MM.1S (cell line): ENCODE measurements at regions not wholly inside any gene's neighbourhood (a gene's known extent, or its start where the extent isn't known, plus 50 kb on each side); places are given as distances from the start of the nearest gene placed in this dataset.

ENCODE experiments used
- DNase-seq: peaks from one replicate; pipeline ENCODE4 v3.0.0-alpha.2; 2015
- H2AFZ ChIP-seq: fragments of 300-600 bp; sonication (generic); 2 replicates; pipeline ENCODE4 v1.6.0; 2016; ENCODE audit warnings: antibody characterized with exemption, low read length
- H3F3A ChIP-seq: fragments of 300-600 bp; sonication (generic); 2 replicates; pipeline ENCODE4 v1.6.1; 2016; ENCODE audit warnings: mild to moderate bottlenecking, antibody characterized with exemption, low read length, moderate library complexity, mixed read lengths; ENCODE audit not compliant: insufficient read depth
- H3K27ac ChIP-seq: fragments of 300-600 bp; sonication (generic); 2 replicates; pipeline ENCODE4 v1.5.1; 2016; ENCODE audit warnings: mild to moderate bottlenecking, low read length
- H3K27me3 ChIP-seq: fragments of 300-600 bp; sonication (generic); replicated peaks from 2 replicates; pipeline ENCODE4 v1.6.0; 2016; ENCODE audit warnings: low read length; ENCODE audit not compliant: insufficient read depth
- H3K36me3 ChIP-seq: fragments of 300-600 bp; sonication (generic); replicated peaks from 2 replicates; pipeline ENCODE4 v1.6.1; 2016; ENCODE audit warnings: mild to moderate bottlenecking, low read length, mixed read lengths; ENCODE audit not compliant: insufficient read depth
- H3K4me1 ChIP-seq: fragments of 300-600 bp; sonication (generic); 2 replicates; pipeline ENCODE4 v1.6.1; 2016; ENCODE audit warnings: low read length, mixed read lengths
- H3K4me2 ChIP-seq: fragments of 300-600 bp; sonication (generic); 2 replicates; pipeline ENCODE4 v1.6.0; 2016; ENCODE audit warnings: low read depth, low read length
- H3K4me3 ChIP-seq: fragments of 300-600 bp; sonication (generic); 2 replicates; pipeline ENCODE4 v1.5.1; 2016; ENCODE audit warnings: low read length, mixed read lengths
- H3K79me2 ChIP-seq: fragments of 300-600 bp; sonication (generic); 2 replicates; pipeline ENCODE4 v1.6.1; 2016; ENCODE audit warnings: mixed run types, low read length, mixed read lengths
- H3K9ac ChIP-seq: fragments of 300-600 bp; sonication (generic); 2 replicates; pipeline ENCODE4 v1.6.1; 2016; ENCODE audit warnings: low read length, mixed read lengths
- H3K9me2 ChIP-seq: fragments of 300-600 bp; sonication (generic); replicated peaks from 2 replicates; pipeline ENCODE4 v1.6.1; 2016; ENCODE audit warnings: mild to moderate bottlenecking, low read length, mixed read lengths; ENCODE audit not compliant: insufficient read depth
- H3K9me3 ChIP-seq: fragments of 300-600 bp; sonication (generic); replicated peaks from 2 replicates; pipeline ENCODE4 v1.6.1; 2016; ENCODE audit warnings: mild to moderate bottlenecking, low read length, mixed read lengths; ENCODE audit not compliant: insufficient read depth
- H4K20me1 ChIP-seq: fragments of 300-600 bp; sonication (generic); 2 replicates; pipeline ENCODE4 v1.6.1; 2016; ENCODE audit warnings: mild to moderate bottlenecking, low read length, moderate library complexity, mixed read lengths; ENCODE audit not compliant: insufficient read depth
- EZH2 ChIP-seq: fragments of 300-600 bp; sonication (generic); optimal IDR thresholded peaks from 2 replicates; pipeline ENCODE3; 2017; ENCODE audit warnings: low read depth, mild to moderate bottlenecking, antibody characterized with exemption, low read length, mixed read lengths
- EZH2phosphoT487 ChIP-seq: fragments of 300-600 bp; sonication (generic); IDR thresholded peaks from 2 replicates; pipeline ENCODE4 v1.6.1; 2018; ENCODE audit warnings: antibody characterized with exemption, low read length
- TF ChIP-seq, protein P1 (sequence below): fragments of 300-600 bp; sonication (generic); IDR thresholded peaks from 2 replicates; pipeline ENCODE4 v1.5.1; 2016; ENCODE audit warnings: antibody characterized with exemption, low read length, mixed read lengths

DNA sequence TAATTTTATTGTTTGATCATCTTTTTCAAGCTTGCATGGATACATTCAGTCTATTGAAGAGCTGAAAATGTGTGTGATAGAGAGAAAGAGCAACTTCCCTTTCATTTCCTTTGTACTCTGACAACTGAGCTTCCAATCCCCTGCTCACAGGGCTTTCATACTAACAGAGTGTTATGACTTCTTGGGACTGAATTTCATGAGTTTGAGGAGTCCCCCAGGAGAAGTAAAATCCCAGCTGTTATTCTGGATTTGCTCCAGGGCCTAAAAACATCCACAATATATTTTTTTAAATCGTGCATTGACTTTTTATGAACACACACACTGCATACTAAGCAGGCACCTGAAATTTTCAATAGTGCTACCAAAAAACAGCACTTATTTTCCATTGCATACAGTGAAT, 195.8 kb upstream of the CAND1 start:
- no peaks in the 10 kb centered on the region for H4K20me1 ChIP-seq
- H3F3A ChIP-seq = no peaks in the 10 kb centered on the region
- no peak overlapping the region for H3K27ac ChIP-seq
- H3K4me3 ChIP-seq = no peak overlapping the region
- H3K9me2 ChIP-seq = no peaks in the 10 kb centered on the region
- H3K4me2 ChIP-seq = no peak overlapping the region
- no peaks in the 10 kb centered on the region for H3K36me3 ChIP-seq
- no peaks in the 10 kb centered on the region for H3K9me3 ChIP-seq
- no peak overlapping the region for H2AFZ ChIP-seq
- H3K4me1 ChIP-seq = peaks cover 5% of the 10 kb centered on the region
- H3K79me2 ChIP-seq = no peaks in the 10 kb centered on the region
- DNase-seq = no peak
- H3K27me3 ChIP-seq = no peaks in the 10 kb centered on the region
- TF ChIP-seq, protein P1, sequence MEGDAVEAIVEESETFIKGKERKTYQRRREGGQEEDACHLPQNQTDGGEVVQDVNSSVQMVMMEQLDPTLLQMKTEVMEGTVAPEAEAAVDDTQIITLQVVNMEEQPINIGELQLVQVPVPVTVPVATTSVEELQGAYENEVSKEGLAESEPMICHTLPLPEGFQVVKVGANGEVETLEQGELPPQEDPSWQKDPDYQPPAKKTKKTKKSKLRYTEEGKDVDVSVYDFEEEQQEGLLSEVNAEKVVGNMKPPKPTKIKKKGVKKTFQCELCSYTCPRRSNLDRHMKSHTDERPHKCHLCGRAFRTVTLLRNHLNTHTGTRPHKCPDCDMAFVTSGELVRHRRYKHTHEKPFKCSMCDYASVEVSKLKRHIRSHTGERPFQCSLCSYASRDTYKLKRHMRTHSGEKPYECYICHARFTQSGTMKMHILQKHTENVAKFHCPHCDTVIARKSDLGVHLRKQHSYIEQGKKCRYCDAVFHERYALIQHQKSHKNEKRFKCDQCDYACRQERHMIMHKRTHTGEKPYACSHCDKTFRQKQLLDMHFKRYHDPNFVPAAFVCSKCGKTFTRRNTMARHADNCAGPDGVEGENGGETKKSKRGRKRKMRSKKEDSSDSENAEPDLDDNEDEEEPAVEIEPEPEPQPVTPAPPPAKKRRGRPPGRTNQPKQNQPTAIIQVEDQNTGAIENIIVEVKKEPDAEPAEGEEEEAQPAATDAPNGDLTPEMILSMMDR = no peak
- TF ChIP-seq EZH2 (no peak), EZH2phosphoT487 (no peak)
- H3K9ac ChIP-seq = no peak overlapping the region

DNA sequence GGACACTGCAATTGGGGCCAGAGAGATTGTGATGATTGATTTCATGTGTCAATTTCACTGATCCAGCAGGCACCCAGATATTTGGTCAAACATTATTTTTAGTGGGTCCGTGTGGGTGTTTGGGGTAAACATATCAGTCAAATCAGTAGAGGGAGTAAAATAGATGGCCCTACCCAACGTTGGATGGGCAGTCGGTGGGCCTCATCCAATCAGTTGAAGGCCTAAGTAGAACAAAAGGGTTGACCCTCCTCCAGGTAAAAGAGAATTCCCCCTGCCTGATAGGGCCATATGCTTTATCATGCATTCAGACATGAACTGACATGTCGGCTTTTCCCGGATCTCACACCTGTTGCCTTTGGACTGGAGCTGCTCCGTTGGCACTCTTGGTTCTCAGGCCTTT, 195.1 kb upstream of the CAND1 start:
- H3K4me1 ChIP-seq = peaks cover 5% of the 10 kb centered on the region
- H3K4me2 ChIP-seq = no peak overlapping the region
- H3K27ac ChIP-seq = no peak overlapping the region
- H3F3A ChIP-seq = no peaks in the 10 kb centered on the region
- H3K9me2 ChIP-seq = no peaks in the 10 kb centered on the region
- H2AFZ ChIP-seq = no peak overlapping the region
- no peak overlapping the region for H3K9ac ChIP-seq
- H3K9me3 ChIP-seq = no peaks in the 10 kb centered on the region
- H3K4me3 ChIP-seq = no peak overlapping the region
- H3K36me3 ChIP-seq = no peaks in the 10 kb centered on the region
- H4K20me1 ChIP-seq = no peaks in the 10 kb centered on the region
- DNase-seq = no peak
- H3K79me2 ChIP-seq = no peaks in the 10 kb centered on the region
- H3K27me3 ChIP-seq = no peaks in the 10 kb centered on the region
- TF ChIP-seq EZH2 (no peak), EZH2phosphoT487 (no peak)
- TF ChIP-seq, protein P1 = no peak

DNA sequence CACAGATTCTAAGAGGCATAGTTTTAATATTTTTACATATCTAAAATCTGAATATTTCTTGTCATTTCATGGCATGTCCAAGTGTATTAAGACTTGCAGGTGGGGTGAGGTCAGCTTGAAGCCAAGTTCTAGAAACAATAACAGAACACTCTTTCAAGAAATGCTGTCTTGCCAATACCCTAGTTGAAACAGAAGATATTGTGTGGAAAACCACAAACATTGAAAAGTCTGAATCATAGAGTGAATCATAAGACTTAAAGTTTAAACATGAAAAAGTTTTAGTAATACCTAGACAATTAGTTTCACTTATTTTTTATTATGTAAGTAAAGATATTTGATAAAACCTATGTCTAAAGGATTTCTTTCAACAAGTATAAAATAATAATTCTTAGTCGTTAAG, 191.5 kb upstream of the CAND1 start:
- no peaks in the 10 kb centered on the region for H4K20me1 ChIP-seq
- H3K36me3 ChIP-seq = no peaks in the 10 kb centered on the region
- H3K9me2 ChIP-seq = no peaks in the 10 kb centered on the region
- DNase-seq = no peak
- no peaks in the 10 kb centered on the region for H3K4me1 ChIP-seq
- no peaks in the 10 kb centered on the region for H3K9me3 ChIP-seq
- no peaks in the 10 kb centered on the region for H3K79me2 ChIP-seq
- H3K27ac ChIP-seq = no peak overlapping the region
- no peak overlapping the region for H3K4me3 ChIP-seq
- no peak for TF ChIP-seq EZH2
- TF ChIP-seq, protein P1 = no peak
- TF ChIP-seq EZH2phosphoT487 = no peak
- H3F3A ChIP-seq = no peaks in the 10 kb centered on the region
- no peak overlapping the region for H3K4me2 ChIP-seq
- no peak overlapping the region for H2AFZ ChIP-seq
- no peak overlapping the region for H3K9ac ChIP-seq
- no peaks in the 10 kb centered on the region for H3K27me3 ChIP-seq

DNA sequence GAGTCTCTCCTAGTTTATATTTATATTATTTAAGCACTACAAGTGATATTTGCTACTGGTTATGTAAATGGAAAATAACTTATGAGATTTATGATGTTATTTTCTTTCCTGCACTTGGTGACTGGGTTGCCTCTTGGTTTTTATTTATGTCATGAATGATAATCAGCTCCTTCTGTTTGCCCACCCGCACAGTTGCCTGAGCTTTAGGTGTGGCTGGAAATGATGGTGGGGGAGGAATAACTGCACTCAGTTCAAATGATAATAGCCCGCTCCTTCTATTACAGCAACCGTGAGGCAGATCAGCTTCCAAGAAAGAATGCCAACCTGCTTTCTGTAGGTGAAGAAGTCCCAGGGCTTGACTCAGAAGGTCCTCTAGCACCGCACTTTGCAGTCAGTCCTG, 190.2 kb upstream of the CAND1 start:
- H3K4me2 ChIP-seq = no peak overlapping the region
- H4K20me1 ChIP-seq = no peaks in the 10 kb centered on the region
- no peaks in the 10 kb centered on the region for H3F3A ChIP-seq
- no peaks in the 10 kb centered on the region for H3K36me3 ChIP-seq
- no peaks in the 10 kb centered on the region for H3K27me3 ChIP-seq
- no peak overlapping the region for H3K9ac ChIP-seq
- H3K9me3 ChIP-seq = no peaks in the 10 kb centered on the region
- TF ChIP-seq EZH2phosphoT487 (no peak), EZH2 (no peak)
- TF ChIP-seq, protein P1 = no peak
- no peaks in the 10 kb centered on the region for H3K9me2 ChIP-seq
- no peak for DNase-seq
- H3K4me1 ChIP-seq = no peaks in the 10 kb centered on the region
- no peak overlapping the region for H3K4me3 ChIP-seq
- H3K79me2 ChIP-seq = no peaks in the 10 kb centered on the region
- no peak overlapping the region for H2AFZ ChIP-seq
- H3K27ac ChIP-seq = no peak overlapping the region
